ENCODE measurements at regions not wholly inside any gene's neighbourhood (a gene's known extent, or its start where the extent isn't known, plus 50 kb on each side); places are given as distances from the start of the nearest gene placed in this dataset.

GRCh38 chr1:96508233-96508632, 213.4 kb upstream of the PTBP2 start:
- no peaks in the 10 kb centered on the region for H3K4me1 ChIP-seq (ENCODE audit: insufficient read depth, low read length)
- no peak overlapping the region for H2AFZ ChIP-seq (ENCODE audit: low read length)
- H3K4me2 ChIP-seq (ENCODE audit: low read depth, low read length) = no peak overlapping the region
- H3K27ac ChIP-seq (ENCODE audit: extremely low read length, insufficient read depth, low read length) = no peak overlapping the region
- DNase-seq (ENCODE audit: low spot score) (no peak), ATAC-seq (peak; percentile 57), FAIRE-seq (no peak)
- H3K9me3 ChIP-seq (ENCODE audit: low read length) = no peaks in the 10 kb centered on the region
- no peaks in the 10 kb centered on the region for H3K27me3 ChIP-seq (ENCODE audit: control insufficient read depth in 1 of 2, insufficient read depth in 2 of 2, low read length in 2 of 2)
- H3K4me3 ChIP-seq (replicated peaks in 1 of 3; ENCODE audit: insufficient read depth in 1 of 3, low read depth in 2 of 3, low read length in 3 of 3) = no peak overlapping the region
- ChIA-PET POLR2A (no interaction called here), CTCF (ENCODE audit: low intra/inter-chr PET ratio, low total read pairs) (no interaction called here)
- H3K9ac ChIP-seq (ENCODE audit: insufficient read depth, low read depth, low read length) = no peak overlapping the region
- TF ChIP-seq ZFP1 (CRISPR knock-in tag; IDR thresholded peaks at IDR 0.05) (no peak), CBFB (CRISPR knock-in tag; IDR thresholded peaks at IDR 0.05) (no peak), STAG1 (CRISPR knock-in tag; IDR thresholded peaks at IDR 0.05) (peak; percentile 39; the same call in 1 of the 2 replicates)
- TF ChIP-seq, protein P1, sequence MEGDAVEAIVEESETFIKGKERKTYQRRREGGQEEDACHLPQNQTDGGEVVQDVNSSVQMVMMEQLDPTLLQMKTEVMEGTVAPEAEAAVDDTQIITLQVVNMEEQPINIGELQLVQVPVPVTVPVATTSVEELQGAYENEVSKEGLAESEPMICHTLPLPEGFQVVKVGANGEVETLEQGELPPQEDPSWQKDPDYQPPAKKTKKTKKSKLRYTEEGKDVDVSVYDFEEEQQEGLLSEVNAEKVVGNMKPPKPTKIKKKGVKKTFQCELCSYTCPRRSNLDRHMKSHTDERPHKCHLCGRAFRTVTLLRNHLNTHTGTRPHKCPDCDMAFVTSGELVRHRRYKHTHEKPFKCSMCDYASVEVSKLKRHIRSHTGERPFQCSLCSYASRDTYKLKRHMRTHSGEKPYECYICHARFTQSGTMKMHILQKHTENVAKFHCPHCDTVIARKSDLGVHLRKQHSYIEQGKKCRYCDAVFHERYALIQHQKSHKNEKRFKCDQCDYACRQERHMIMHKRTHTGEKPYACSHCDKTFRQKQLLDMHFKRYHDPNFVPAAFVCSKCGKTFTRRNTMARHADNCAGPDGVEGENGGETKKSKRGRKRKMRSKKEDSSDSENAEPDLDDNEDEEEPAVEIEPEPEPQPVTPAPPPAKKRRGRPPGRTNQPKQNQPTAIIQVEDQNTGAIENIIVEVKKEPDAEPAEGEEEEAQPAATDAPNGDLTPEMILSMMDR (CRISPR knock-in tag; IDR thresholded peaks at IDR 0.05) = 0 out of 2 replicates have a peak, but pooled peaks have one; percentile 19
- WGBS (ENCODE audit: low lambda C conversion rate) = 6% methylated on average over 4 of the region's 4 CpGs
- no peaks in the 10 kb centered on the region for H3K79me2 ChIP-seq (ENCODE audit: insufficient read depth, low read length)
- no peaks in the 10 kb centered on the region for H4K20me1 ChIP-seq (ENCODE audit: insufficient read depth, low read length)
- in situ Hi-C loops (cut with HindIII; ENCODE audit: extremely low pct_ligation_motif_present, low pct_unique_long_range_greater_than_20kb) = no loop called here
- no TSS peak for BruUV-seq (replicated peaks)
- intact Hi-C loops (cut with micrococcal nuclease; ENCODE audit: unreplicated experiment) = no loop called here
- H3K36me3 ChIP-seq (replicated peaks in 1 of 2; ENCODE audit: control insufficient read depth in 1 of 2, insufficient read depth in 2 of 2, low read length in 2 of 2) = no peaks in the 10 kb centered on the region

GRCh38 chr1:96509339-96509738, 212.2 kb upstream of the PTBP2 start:
- H2AFZ ChIP-seq (ENCODE audit: low read length) = no peak overlapping the region
- CTCF ChIA-PET (ENCODE audit: low intra/inter-chr PET ratio, low total read pairs) = no interaction called here
- intact Hi-C loops (cut with micrococcal nuclease; ENCODE audit: unreplicated experiment) = no loop called here
- no peaks in the 10 kb centered on the region for H3K4me1 ChIP-seq (ENCODE audit: insufficient read depth, low read length)
- DNase-seq (ENCODE audit: low spot score) (no peak), FAIRE-seq (no peak), ATAC-seq (no peak)
- no TSS peak for BruUV-seq (replicated peaks)
- no peak overlapping the region for H3K4me3 ChIP-seq (replicated peaks in 1 of 3; ENCODE audit: insufficient read depth in 1 of 3, low read depth in 2 of 3, low read length in 3 of 3)
- no peak overlapping the region for H3K27ac ChIP-seq (ENCODE audit: extremely low read length, insufficient read depth, low read length)
- H3K4me2 ChIP-seq (ENCODE audit: low read depth, low read length) = no peak overlapping the region
- 0% methylated on average over 1 of the region's 1 CpG for WGBS (ENCODE audit: low lambda C conversion rate)
- H3K79me2 ChIP-seq (ENCODE audit: insufficient read depth, low read length) = no peaks in the 10 kb centered on the region
- H4K20me1 ChIP-seq (ENCODE audit: insufficient read depth, low read length) = no peaks in the 10 kb centered on the region
- POLR2A ChIA-PET = no interaction called here
- H3K9ac ChIP-seq (ENCODE audit: insufficient read depth, low read depth, low read length) = no peak overlapping the region
- no peaks in the 10 kb centered on the region for H3K27me3 ChIP-seq (ENCODE audit: control insufficient read depth in 1 of 2, insufficient read depth in 2 of 2, low read length in 2 of 2)
- TF ChIP-seq MTF1 (CRISPR knock-in tag; IDR thresholded peaks at IDR 0.05) = no peak
- TF ChIP-seq EHMT2 (IDR thresholded peaks at IDR 0.05; ENCODE audit: borderline replicate concordance, low read depth, low read length) = no peak
- TF ChIP-seq PAWR (CRISPR knock-in tag; IDR thresholded peaks at IDR 0.05; ENCODE audit: borderline replicate concordance) = no peak
- TF ChIP-seq FOSL1 (CRISPR knock-in tag; IDR thresholded peaks at IDR 0.05; ENCODE audit: borderline replicate concordance) = no peak
- no peak for TF ChIP-seq SRF (IDR thresholded peaks at IDR 0.05; ENCODE audit: low read depth, low read length)
- no peak for TF ChIP-seq ZNF724P (CRISPR knock-in tag; IDR thresholded peaks at IDR 0.05; ENCODE audit: borderline replicate concordance)
- TF ChIP-seq DR1 (CRISPR knock-in tag; IDR thresholded peaks at IDR 0.05) = no peak
- no peak for TF ChIP-seq HDAC6 (IDR thresholded peaks at IDR 0.05; ENCODE audit: low read depth, low read length)
- TF ChIP-seq ZMAT3 (CRISPR knock-in tag; conservative IDR thresholded peaks at IDR 0.05) = no peak
- no peak for TF ChIP-seq ZNF180 (CRISPR knock-in tag; IDR thresholded peaks at IDR 0.05; ENCODE audit: borderline replicate concordance, low read depth)
- TF ChIP-seq, protein P2, sequence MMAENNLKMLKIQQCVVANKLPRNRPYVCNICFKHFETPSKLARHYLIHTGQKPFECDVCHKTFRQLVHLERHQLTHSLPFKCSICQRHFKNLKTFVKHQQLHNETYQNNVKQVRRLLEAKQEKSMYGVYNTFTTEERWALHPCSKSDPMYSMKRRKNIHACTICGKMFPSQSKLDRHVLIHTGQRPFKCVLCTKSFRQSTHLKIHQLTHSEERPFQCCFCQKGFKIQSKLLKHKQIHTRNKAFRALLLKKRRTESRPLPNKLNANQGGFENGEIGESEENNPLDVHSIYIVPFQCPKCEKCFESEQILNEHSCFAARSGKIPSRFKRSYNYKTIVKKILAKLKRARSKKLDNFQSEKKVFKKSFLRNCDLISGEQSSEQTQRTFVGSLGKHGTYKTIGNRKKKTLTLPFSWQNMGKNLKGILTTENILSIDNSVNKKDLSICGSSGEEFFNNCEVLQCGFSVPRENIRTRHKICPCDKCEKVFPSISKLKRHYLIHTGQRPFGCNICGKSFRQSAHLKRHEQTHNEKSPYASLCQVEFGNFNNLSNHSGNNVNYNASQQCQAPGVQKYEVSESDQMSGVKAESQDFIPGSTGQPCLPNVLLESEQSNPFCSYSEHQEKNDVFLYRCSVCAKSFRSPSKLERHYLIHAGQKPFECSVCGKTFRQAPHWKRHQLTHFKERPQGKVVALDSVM (CRISPR knock-in tag; IDR thresholded peaks at IDR 0.05) = no peak
- no peak for TF ChIP-seq ZFP1 (CRISPR knock-in tag; IDR thresholded peaks at IDR 0.05)
- TF ChIP-seq NFE2 (CRISPR knock-in tag; IDR thresholded peaks at IDR 0.05) = no peak
- no peak for TF ChIP-seq KDM5A (IDR thresholded peaks at IDR 0.05; ENCODE audit: borderline replicate concordance, low read length)
- TF ChIP-seq KAT8 (CRISPR knock-in tag; IDR thresholded peaks at IDR 0.05) = no peak
- TF ChIP-seq ZNF3 (CRISPR knock-in tag; IDR thresholded peaks at IDR 0.05) = no peak
- H3K36me3 ChIP-seq (replicated peaks in 1 of 2; ENCODE audit: control insufficient read depth in 1 of 2, insufficient read depth in 2 of 2, low read length in 2 of 2) = no peaks in the 10 kb centered on the region
- no peaks in the 10 kb centered on the region for H3K9me3 ChIP-seq (ENCODE audit: low read length)
- in situ Hi-C loops (cut with HindIII; ENCODE audit: extremely low pct_ligation_motif_present, low pct_unique_long_range_greater_than_20kb) = no loop called here
